ENCODE measurements at regions not wholly inside any gene's neighbourhood (a gene's known extent, or its start where the extent isn't known, plus 50 kb on each side); places are given as distances from the start of the nearest gene placed in this dataset.

- TF ChIP-seq EZH2 (IDR thresholded peaks at IDR 0.05; ENCODE audit: borderline replicate concordance) = no peak
- TF ChIP-seq, protein P1, sequence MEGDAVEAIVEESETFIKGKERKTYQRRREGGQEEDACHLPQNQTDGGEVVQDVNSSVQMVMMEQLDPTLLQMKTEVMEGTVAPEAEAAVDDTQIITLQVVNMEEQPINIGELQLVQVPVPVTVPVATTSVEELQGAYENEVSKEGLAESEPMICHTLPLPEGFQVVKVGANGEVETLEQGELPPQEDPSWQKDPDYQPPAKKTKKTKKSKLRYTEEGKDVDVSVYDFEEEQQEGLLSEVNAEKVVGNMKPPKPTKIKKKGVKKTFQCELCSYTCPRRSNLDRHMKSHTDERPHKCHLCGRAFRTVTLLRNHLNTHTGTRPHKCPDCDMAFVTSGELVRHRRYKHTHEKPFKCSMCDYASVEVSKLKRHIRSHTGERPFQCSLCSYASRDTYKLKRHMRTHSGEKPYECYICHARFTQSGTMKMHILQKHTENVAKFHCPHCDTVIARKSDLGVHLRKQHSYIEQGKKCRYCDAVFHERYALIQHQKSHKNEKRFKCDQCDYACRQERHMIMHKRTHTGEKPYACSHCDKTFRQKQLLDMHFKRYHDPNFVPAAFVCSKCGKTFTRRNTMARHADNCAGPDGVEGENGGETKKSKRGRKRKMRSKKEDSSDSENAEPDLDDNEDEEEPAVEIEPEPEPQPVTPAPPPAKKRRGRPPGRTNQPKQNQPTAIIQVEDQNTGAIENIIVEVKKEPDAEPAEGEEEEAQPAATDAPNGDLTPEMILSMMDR (IDR thresholded peaks at IDR 0.05; ENCODE audit: poor library complexity) = no peak
Observed at GRCh38 chr5:57938174-57938557, 455.6 kb upstream of the ACTBL2 start.

Data from hepatocyte (in vitro differentiated cells).